Ovary (tissue), 3 donors: ENCODE measurements at regions not wholly inside any gene's neighbourhood (a gene's known extent, or its start where the extent isn't known, plus 50 kb on each side); places are given as distances from the start of the nearest gene placed in this dataset.

ENCODE experiments used
- CTCF ChIP-seq, 3 donors: fragments of 450-650 bp in 2 of 3; fragments of 200-600 bp in 1 of 3; IDR thresholded peaks; one replicate each; pipeline versions ENCODE4 v1.5.1 to v1.8.0; 2016 to 2022; ENCODE audit warnings: antibody characterized with exemption in 3 of 3, mild to moderate bottlenecking in 1 of 3
- EP300 ChIP-seq: sonication (generic); formaldehyde crosslinking; IDR thresholded peaks from one replicate; pipeline ENCODE4 v1.6.1; 2017; ENCODE audit warnings: antibody characterized with exemption
- POLR2A ChIP-seq: fragments of 450-650 bp; IDR thresholded peaks from one replicate; pipeline ENCODE4 v1.6.1; 2017; ENCODE audit warnings: antibody characterized with exemption, mild to moderate bottlenecking, moderate library complexity
- donor health status: DM: no; HTN: no; CAD: no.

DNA sequence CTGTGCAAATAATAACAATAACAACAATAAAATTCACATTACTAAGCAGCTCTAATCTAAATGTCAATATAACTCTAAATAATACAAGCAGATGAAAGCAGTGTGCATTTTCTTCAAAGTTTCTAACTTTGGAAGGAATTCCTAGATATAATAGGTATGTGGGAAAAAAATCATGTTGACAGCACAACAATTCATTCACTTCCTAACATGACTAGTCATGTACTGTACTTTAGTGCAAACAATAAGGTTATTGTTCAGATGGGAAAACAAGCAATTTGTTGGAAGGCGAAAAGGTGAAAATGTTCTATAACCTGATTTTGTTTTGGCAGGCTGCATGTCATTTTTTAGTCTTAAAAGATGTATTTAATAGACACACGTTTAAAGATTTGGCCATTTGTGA lies 484.3 kb upstream of the JAG1 start:
- TF ChIP-seq CTCF (IDR thresholded peaks at IDR 0.05) = no peak
- no peak for TF ChIP-seq EP300
- TF ChIP-seq POLR2A = no peak
